GF-D8 (cell line): ENCODE measurements at regions not wholly inside any gene's neighbourhood (a gene's known extent, or its start where the extent isn't known, plus 50 kb on each side); places are given as distances from the start of the nearest gene placed in this dataset.
"Not testable (repeated sequence)": the region's sequence is repeated elsewhere in the genome, so short reads cannot be mapped to it uniquely, and the experiment has no call there.

Experiments used
- DNase-seq: peaks from one replicate; lab custom pipeline; 2025; lab: John Stamatoyannopoulos, UW

GRCh38 chr5:58201922-58202648, 257.8 kb downstream of the PLK2 start:
- DNase-seq = no peak

- DNase-seq = no peak
These were observed 259.4 kb downstream of the PLK2 start for GRCh38 chr5:58200451-58200850.

DNA sequence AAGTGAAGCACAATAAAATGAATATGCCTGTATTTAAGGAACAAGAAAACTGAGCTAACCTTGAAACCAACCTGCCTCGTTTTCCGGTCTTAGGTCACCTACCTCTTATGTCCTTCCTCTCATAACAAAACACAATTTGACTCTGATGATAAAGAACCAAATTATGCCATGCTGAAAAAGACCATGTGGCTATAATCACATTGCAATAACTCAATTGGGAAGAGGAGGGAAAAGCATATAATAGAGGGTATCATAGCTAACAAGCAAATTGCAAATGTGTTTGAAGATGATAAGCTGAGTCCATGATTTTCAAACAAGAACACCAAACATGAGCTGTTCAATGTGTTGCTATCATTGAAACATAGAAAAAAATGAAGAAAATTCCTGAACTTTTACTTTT, 260.8 kb downstream of the PLK2 start:
- DNase-seq = no peak

DNA sequence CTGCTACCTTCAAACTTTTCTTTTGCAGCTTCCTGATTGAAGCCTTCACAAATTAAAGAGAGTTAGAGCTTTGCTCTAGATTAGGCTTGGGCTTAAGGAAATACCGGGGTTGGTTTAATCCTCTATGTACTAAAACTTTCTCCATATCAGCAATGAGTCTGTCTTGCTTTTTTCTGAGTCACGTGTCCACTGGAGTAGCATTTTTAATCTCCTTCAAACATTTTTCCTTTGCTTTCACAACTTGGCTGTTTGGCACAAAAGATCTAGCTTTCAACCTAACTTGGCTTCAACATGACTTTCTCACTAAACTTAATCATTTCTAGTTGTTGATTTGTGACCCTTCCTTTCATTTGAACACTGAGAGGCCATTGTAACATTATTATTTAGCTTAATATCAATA, 261.6 kb downstream of the PLK2 start:
- DNase-seq = no peak

DNA sequence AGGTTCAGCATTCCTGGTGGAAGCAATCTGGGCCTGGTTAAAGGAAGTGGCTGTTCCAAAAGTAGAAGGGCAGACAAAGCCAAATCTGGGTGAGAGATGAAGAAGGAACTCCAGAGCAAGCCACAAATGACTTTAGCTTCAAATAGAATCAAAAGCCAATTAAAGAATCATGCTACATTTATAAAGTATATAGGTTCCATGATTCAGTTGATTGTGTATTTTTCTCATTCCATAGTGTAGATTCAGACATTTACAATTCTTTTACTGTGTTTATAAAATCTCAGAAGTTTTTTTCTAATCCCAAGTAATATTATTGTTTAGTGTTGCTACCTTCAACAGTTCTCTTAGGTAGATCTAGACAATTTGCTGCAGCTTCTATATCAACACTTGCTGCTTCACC, 262.0 kb downstream of the PLK2 start:
- no peak for DNase-seq

GRCh38 chr5:58191443-58191842, 268.4 kb downstream of the PLK2 start:
- DNase-seq = no peak

DNA sequence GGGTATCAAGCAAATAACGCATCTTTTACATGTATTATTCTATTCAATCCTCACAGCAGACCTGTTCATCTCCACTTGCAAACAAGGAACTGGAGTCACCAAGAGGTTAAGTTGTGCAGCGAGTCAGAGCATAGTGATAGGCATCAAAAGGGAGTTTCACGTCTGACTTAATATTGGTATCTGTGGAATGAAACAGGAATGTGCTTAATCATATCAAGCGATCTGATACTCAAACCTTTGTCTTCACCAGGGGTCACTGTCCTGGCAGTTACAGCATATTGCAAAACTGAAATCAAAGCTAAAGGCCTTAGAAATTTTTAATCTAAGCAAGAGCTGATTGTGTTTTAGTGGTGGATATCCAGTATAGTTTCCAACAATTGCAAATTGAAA, 271.6 kb downstream of the PLK2 start:
- no peak for DNase-seq

DNA sequence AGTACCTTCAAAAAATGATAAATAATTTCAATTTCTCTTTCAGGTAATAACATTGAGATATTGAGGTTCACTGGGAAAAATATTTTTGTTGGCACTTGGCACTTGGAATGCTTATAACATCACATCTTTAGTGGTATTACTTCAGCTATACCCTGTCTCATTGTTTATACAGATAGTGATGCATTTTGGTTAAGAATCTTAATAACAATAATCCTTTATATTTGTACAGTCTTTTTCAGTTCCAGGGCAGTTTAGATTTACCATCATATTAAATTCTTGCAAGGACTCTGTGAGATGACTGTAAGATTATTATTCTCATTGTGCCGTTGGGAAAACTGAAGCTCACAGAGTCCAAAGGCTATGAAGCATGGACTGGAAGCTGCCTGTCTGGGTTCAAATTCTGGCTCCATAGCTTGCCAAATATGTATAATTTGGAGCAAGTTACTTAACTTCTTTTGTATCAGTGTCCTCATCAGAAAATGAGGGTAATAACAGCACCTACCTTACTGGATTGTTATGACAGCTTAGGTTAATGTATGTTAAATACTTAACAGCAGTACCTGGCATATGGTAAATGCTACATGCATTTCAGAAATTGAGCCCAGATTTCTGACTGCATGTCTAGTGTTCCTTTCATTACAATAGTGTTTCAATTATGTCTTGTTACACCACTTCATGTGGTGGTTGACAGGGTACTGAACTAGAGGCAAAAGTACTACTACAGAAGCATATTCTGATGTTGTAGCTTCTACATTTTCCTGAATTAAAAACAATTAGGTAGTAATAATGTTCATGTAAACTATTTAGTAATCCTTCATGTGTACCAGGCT, 272.2 kb downstream of the PLK2 start:
- no peak for DNase-seq

DNA sequence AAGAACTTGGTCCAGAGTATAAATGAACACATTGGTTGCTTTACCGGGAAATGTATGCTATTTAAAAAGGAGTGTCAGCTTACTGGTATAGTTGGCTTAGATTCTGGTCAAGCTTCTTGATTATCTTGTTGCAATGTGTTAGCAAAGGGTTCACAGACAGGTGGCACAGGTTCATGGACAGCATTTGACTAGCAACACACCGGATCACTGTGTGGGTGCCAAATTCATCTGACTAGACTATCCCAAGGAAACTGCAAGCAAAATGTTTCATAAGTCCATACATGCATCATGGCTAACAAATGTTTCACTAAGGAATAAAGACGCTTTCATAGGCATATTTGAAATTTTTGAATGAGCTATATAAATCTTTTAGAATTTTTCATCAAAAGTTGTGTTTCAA, 274.1 kb downstream of the PLK2 start:
- DNase-seq = no peak

DNA sequence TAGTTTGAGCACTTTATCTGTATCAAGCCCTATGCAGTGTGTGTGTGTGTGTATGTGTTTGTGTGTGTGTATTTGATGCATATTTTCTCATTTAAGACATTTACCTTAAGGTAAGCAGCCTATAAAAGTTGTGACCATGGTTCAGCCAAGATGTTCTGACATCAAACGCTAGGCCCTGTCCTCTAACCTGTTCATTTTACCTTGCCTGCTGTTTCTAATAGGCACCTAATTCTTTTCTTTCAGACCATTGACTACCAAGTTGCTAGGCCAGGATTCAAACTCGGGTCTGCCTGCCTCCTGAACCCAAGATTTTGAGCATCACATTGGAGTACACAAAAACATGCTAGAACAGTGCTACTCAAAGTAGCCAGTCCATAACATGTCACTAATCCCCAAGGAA, 274.5 kb downstream of the PLK2 start:
- DNase-seq = no peak

DNA sequence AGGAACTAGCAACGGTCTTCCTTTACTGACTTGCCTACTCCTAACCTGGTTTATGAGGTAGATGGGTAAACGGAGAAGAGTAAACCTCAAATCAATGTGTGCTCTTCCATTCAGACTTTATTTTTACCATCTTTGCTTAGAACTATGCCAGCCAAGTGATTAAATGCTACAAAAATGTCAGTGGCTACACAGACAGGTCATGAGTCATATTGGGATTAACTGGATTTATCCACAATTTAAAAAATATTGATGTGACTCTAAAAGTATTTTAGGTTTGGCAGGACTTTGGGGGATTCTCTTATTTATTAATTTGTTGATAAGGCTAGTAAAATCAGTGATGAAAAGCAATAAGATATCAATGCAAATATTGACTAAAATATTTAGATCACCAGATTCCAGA, 275.0 kb downstream of the PLK2 start:
- DNase-seq = no peak

GRCh38 chr5:58183786-58184085, 276.1 kb downstream of the PLK2 start:
- DNase-seq = no peak

GRCh38 chr5:58183078-58183785, 276.7 kb downstream of the PLK2 start:
- no peak for DNase-seq

GRCh38 chr5:58182287-58182841, 277.5 kb downstream of the PLK2 start:
- DNase-seq = no peak

DNA sequence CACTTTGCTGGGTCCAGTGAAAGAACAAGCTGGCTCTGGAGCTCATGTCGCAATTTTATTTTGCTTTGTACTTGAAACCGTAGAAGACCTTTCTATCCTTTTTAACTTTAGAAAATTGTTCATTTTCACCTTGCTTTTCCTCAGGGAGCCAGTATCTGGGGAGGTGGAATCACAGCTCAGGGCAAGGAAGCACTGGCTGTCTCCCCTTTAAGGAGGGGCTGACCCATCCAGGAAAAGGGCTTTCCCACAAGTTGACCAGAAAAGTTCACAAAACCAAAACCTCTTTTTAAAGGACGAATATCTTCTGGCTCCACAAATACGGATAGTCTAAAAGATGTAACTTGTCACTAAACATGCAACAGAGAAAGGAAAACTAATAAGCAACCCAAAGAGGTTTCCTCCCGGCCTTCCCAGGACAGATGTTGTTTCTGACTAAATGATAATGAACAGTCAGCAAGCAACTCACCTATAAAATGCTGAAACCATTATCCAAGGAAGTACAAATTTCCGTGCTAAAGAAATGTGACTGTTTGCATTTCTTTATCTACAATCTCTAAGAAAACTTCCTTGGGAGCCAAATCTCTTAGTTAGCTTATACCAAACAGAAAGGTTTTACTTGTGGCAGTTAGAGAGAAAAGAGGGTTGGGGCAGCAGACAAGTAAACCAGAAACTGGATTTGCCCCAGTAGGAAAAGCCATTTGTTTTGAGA, 278.2 kb downstream of the PLK2 start:
- no peak for DNase-seq

DNA sequence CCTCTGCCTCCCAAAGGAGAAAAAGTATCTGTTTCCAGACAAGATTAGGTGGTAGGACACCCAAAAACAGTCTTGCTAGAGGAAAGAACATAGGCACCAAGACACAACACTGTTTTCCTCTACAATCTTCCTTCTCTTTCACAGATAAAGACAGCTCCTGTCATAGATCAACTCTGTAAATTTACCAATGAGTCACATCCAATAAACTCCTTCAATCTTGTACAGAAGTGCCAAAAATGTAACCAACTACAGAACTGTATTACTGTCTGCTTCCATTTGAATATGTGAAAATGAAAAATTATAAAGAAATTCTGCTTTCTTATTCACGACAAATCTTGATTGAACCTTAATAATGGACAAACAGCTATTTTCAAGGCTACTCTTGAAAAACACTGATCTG, 286.9 kb downstream of the PLK2 start:
- DNase-seq = no peak

GRCh38 chr5:58165152-58165551, 294.7 kb downstream of the PLK2 start:
- no peak for DNase-seq

DNA sequence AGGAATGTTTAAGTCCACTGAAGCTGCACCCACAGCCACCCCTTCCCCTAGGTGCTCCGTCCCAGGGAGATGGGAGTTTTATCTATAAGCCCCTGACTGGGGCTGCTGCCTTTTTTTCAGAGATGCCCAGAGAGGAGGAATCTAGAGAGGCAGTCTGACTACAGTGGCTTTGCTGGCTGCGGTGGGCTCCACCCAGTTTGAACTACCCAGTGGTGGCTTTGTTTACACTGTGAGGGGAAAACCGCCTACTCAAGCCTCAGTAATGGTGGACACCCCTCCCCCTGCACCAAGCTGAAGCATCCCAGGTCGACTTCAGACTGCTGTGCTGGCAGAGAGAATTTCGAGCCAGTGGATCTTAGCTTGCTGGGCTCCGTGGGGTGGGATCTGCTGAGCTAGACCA, 298.0 kb downstream of the PLK2 start:
- not testable (repeated sequence) for DNase-seq

DNA sequence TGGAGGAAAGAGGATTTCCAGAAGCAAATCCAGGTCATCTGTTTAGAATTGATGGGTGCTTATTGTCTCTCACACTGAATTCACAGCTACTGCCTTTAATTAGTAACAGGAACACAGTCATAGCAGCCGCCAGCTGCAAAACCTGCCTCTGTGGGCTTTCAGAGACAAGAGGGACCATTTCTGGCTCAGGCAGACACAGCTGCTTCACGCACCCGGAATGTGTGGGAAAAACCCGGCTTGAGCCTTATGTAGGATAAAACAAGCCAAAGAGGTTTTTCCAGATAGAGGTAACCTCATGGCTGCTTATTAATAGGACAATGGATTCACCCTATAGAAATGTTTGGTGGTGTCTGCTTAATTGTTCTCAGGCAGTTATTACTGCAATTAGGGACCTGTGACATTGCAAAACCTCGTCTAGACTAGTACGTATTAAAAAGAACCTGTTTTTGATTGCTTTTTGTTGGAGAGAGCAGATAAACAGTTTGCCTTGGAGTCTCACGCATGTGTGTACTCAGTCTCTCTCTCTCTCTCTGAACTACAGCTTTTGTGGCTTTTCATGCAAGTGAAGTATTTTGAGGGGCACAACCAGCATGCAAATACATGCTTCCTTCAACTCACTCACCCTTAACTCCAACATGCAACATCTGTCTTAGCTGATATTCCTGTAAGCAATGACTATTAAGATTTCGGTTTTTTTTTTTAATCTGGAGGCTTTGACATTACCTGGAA, 302.7 kb downstream of the PLK2 start:
- no peak for DNase-seq

DNA sequence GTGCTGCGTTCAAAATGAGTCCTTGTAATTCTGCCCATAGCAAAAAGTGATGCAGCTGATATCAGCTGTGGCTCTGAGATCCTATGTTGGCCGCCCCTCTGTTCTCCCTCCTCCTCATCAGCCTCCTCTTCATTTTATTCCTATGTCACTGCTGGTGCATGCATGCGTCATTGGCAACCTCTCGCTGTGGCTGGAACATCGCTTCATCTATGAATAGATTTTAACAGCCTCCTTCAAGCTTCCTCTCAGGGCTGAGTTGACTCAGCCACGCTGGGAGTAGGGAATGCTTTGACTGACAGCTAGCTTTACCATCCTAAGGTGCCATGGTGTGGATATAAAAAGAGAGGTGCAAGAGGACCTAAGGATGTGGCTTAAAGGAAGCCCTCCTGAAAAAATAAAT, 303.5 kb downstream of the PLK2 start:
- DNase-seq = no peak

DNA sequence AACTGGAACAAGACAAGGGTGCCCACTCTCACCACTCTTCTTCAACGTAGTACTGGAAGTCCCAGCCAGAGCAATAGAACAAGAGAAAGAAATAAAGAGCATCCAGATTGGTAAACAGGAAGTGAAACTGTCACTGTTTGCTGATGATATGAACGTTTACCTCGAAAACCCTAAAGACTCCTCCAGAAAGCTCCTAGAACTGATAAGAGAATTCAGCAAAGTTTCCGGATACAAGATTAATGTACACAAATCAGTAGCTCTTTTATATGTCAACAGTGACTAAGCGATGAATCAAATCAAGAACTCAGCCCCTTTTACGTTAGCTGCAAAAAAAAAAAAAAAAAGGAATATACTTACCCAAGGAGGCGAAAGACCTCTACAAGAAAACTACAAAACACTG, 306.6 kb downstream of the PLK2 start:
- DNase-seq = no peak

- DNase-seq = no peak
These were observed 308.5 kb downstream of the PLK2 start for GRCh38 chr5:58151414-58151813.
